T-helper 2 cell treated with Interferon-gamma antibody and Interleukin-4, amounts not matched to agents 5 μg/mL and 100 μg/mL, for 36 hours (primary cell): ENCODE measurements at regions not wholly inside any gene's neighbourhood (a gene's known extent, or its start where the extent isn't known, plus 50 kb on each side); places are given as distances from the start of the nearest gene placed in this dataset.

ENCODE experiments used
- DNase-seq: peaks from one replicate; pipeline ENCODE4 v3.0.0; 2021; ENCODE audit warnings: low spot score
- H3K27ac Mint-ChIP-seq: one replicate; pipeline ENCODE4 v1.8.0; 2021; ENCODE audit warnings: mild to moderate bottlenecking, mixed read lengths
- H3K27me3 Mint-ChIP-seq: one replicate; pipeline ENCODE4 v1.8.0; 2021; ENCODE audit warnings: low read depth, mixed read lengths
- H3K36me3 Mint-ChIP-seq: one replicate; pipeline ENCODE4 v1.8.0; 2021; ENCODE audit warnings: low read depth, mixed read lengths
- H3K4me1 Mint-ChIP-seq: one replicate; pipeline ENCODE4 v1.8.0; 2021; ENCODE audit warnings: low read depth, mixed read lengths
- H3K4me3 Mint-ChIP-seq: one replicate; pipeline ENCODE4 v1.8.0; 2022; ENCODE audit warnings: mild to moderate bottlenecking, moderate library complexity, mixed read lengths
- H3K9me3 Mint-ChIP-seq: one replicate; pipeline ENCODE4 v1.8.0; 2021; ENCODE audit warnings: mixed read lengths

DNA sequence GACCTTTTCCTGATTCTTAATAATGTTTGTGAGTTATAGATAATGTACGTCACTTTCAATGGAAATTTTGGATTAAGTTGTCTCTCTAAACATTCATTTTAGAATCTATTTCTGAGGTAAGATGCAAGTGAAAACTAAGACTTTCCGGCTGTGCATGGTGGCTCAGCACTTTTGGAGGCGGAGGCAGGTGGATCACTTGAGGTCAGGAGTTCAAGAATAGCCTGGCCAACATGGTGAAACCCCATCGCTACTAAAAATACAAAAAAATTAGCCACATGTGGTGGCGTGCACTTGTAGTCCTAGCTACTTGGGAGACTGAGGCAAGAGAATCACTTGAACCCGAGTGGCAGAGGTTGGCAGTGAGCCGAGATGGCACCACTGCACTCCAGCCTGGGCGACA lies 524.6 kb upstream of the SLIT2 start:
- H3K27me3 Mint-ChIP-seq: no peaks in the 10 kb centered on the region
- H3K9me3 Mint-ChIP-seq: peaks cover 12% of the 10 kb centered on the region

GRCh38 chr4:19725130-19725529 lies 526.6 kb upstream of the SLIT2 start:
- Mint-ChIP-seq H3K27ac (no peak overlapping the region), H3K36me3 (no peaks in the 10 kb centered on the region), H3K27me3 (no peaks in the 10 kb centered on the region), H3K9me3 (peaks cover 11% of the 10 kb centered on the region), H3K4me3 (no peak overlapping the region), H3K4me1 (peaks cover 5% of the 10 kb centered on the region)
- no peak for DNase-seq

More for the DNA sequence above, 524.6 kb upstream of the SLIT2 start:
- no peak for DNase-seq
- Mint-ChIP-seq H3K27ac (no peak overlapping the region), H3K4me1 (peaks cover 6% of the 10 kb centered on the region), H3K36me3 (no peaks in the 10 kb centered on the region), H3K4me3 (no peak overlapping the region)

DNA sequence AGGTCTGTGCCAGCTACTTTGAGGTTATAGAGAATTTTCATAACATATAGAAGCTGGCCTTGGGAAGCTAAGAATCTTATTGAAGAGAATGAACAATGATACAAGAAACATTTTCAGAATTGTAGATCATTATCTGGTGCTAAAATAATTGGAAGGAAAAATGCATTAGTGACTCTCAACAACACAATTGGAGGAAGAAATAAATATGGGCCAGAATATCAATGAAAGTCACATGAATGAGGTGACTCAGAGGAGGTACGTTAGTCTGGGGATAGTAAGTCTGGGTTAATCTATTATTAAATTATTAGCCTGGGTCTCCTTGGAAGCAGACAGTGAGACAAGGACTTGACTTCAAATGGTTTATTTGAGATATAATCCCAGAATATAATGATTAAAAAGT lies 529.3 kb upstream of the SLIT2 start:
- no peak for DNase-seq
- Mint-ChIP-seq H3K4me1 (no peaks in the 10 kb centered on the region), H3K36me3 (no peaks in the 10 kb centered on the region), H3K9me3 (peaks cover 19% of the 10 kb centered on the region), H3K4me3 (no peak overlapping the region), H3K27ac (no peak overlapping the region), H3K27me3 (no peaks in the 10 kb centered on the region)

DNA sequence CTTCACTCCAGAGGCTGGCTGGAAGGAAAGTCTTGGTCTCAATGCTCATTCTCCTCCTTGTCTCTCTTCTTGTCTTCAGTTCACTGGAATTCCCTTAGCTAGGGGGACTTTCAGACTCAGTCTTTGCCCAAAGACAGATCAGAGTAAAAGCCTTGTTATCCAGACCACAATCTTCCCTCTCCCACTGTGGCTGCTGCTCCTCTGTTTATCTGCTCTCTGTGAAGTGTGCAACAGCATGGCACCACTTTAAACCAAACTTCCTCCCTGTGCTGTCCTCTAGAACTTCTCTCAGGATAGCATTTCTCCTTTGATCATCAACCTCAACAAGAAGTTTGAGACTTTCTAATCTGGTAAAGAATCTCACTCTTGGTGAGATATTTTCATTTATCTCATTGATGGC lies 530.1 kb upstream of the SLIT2 start:
- Mint-ChIP-seq H3K27ac (no peak overlapping the region), H3K4me3 (no peak overlapping the region), H3K9me3 (peaks cover 22% of the 10 kb centered on the region), H3K27me3 (no peaks in the 10 kb centered on the region), H3K4me1 (no peaks in the 10 kb centered on the region), H3K36me3 (no peaks in the 10 kb centered on the region)
- DNase-seq: no peak

DNA sequence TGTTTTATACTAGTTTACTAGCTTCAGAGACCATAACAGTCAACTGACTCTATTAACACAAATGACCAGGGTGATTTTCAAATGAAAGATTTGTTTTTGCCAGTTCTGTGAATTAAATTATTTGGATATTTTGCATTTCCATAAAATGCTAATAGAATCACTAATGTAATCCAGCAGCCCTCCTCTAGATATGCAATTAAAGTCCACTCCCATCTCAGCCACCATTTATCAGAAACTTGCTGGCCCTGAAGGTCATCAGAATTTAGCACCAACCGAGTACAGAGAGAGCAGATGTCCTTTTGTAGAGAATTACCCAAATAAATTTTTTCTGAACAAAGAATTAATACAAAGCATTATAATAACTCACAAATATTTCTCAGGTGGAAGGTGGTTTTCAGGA lies 531.1 kb upstream of the SLIT2 start:
- Mint-ChIP-seq H3K9me3 (peaks cover 23% of the 10 kb centered on the region), H3K27me3 (no peaks in the 10 kb centered on the region), H3K4me1 (no peaks in the 10 kb centered on the region), H3K36me3 (no peaks in the 10 kb centered on the region), H3K4me3 (no peak overlapping the region), H3K27ac (no peak overlapping the region)
- no peak for DNase-seq

- no peaks in the 10 kb centered on the region for H3K27me3 Mint-ChIP-seq
- H3K9me3 Mint-ChIP-seq: peaks cover 23% of the 10 kb centered on the region
- no peak overlapping the region for H3K4me3 Mint-ChIP-seq
- no peaks in the 10 kb centered on the region for H3K36me3 Mint-ChIP-seq
- DNase-seq: no peak
- no peak overlapping the region for H3K27ac Mint-ChIP-seq
- H3K4me1 Mint-ChIP-seq: no peaks in the 10 kb centered on the region
These were observed 531.5 kb upstream of the SLIT2 start for GRCh38 chr4:19720190-19720589.

GRCh38 chr4:19711871-19712270 lies 539.8 kb upstream of the SLIT2 start:
- Mint-ChIP-seq H3K27ac (no peak overlapping the region), H3K36me3 (no peaks in the 10 kb centered on the region), H3K4me3 (no peak overlapping the region), H3K9me3 (peaks cover 36% of the 10 kb centered on the region), H3K27me3 (no peaks in the 10 kb centered on the region), H3K4me1 (no peaks in the 10 kb centered on the region)
- DNase-seq: no peak

GRCh38 chr4:19707876-19708275 lies 543.8 kb upstream of the SLIT2 start:
- Mint-ChIP-seq H3K27ac (no peak overlapping the region), H3K9me3 (peaks cover 31% of the 10 kb centered on the region), H3K36me3 (no peaks in the 10 kb centered on the region), H3K4me3 (no peak overlapping the region), H3K27me3 (no peaks in the 10 kb centered on the region), H3K4me1 (no peaks in the 10 kb centered on the region)
- DNase-seq: no peak

DNA sequence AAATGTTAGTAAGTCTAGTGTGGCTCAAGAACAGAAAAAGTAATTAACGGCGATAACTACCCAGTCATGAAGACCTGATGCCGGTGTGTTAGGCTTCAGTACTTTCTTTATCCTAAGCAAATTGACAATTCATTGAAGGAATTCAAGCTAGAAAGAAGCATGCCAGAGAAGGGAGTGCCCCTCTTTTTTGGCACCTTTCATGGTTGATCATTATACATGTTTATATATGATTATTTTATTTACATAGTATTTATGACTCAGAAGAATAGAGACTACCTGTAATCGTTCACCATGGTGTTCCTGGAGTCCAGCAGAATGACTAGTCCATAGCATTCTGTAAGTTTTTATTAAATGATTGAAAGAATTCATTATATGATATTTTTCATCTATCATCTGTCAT lies 548.3 kb upstream of the SLIT2 start:
- Mint-ChIP-seq H3K27ac (no peak overlapping the region), H3K9me3 (peaks cover 42% of the 10 kb centered on the region), H3K4me3 (no peak overlapping the region), H3K4me1 (no peaks in the 10 kb centered on the region), H3K27me3 (no peaks in the 10 kb centered on the region), H3K36me3 (no peaks in the 10 kb centered on the region)
- no peak for DNase-seq

- Mint-ChIP-seq H3K9me3 (peaks cover 40% of the 10 kb centered on the region), H3K27me3 (no peaks in the 10 kb centered on the region)
- DNase-seq: no peak
These were observed 550.7 kb upstream of the SLIT2 start for GRCh38 chr4:19700992-19701391.

GRCh38 chr4:19698961-19699360 lies 552.7 kb upstream of the SLIT2 start:
- no peak overlapping the region for H3K4me3 Mint-ChIP-seq
- H3K27ac Mint-ChIP-seq: no peak overlapping the region
- no peaks in the 10 kb centered on the region for H3K4me1 Mint-ChIP-seq
- H3K9me3 Mint-ChIP-seq: peaks cover 44% of the 10 kb centered on the region
- H3K36me3 Mint-ChIP-seq: no peaks in the 10 kb centered on the region
- H3K27me3 Mint-ChIP-seq: no peaks in the 10 kb centered on the region
- DNase-seq: no peak

More at GRCh38 chr4:19700992-19701391, 550.7 kb upstream of the SLIT2 start:
- Mint-ChIP-seq H3K36me3 (no peaks in the 10 kb centered on the region), H3K4me1 (no peaks in the 10 kb centered on the region), H3K27ac (no peak overlapping the region), H3K4me3 (no peak overlapping the region)

DNA sequence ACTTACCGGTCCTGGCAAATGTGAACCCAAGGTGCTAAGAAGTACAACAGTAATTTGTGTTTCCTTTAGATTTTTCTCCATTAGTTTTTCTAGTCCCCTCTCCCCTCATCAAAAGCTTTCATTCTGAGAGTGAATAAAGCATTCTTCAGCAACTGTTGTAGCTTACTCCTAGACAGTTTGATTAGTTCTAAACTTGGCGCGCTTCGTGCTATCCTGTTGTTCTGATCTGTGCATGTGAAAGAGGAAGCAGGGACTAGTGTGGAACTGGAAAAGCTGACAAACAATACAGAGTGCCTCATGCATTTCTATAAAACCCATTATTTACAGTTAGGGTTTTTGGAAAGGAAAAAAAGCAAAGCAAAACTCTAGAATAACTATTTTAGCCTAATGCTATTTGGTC lies 556.9 kb upstream of the SLIT2 start:
- no peak for DNase-seq
- Mint-ChIP-seq H3K27ac (no peak overlapping the region), H3K4me3 (no peak overlapping the region), H3K4me1 (no peaks in the 10 kb centered on the region), H3K36me3 (no peaks in the 10 kb centered on the region), H3K27me3 (no peaks in the 10 kb centered on the region), H3K9me3 (peaks cover 49% of the 10 kb centered on the region)

GRCh38 chr4:19693936-19694570 lies 557.7 kb upstream of the SLIT2 start:
- no peak for DNase-seq
- H3K4me1 Mint-ChIP-seq: no peaks in the 10 kb centered on the region
- H3K27ac Mint-ChIP-seq: no peak overlapping the region
- H3K4me3 Mint-ChIP-seq: no peak overlapping the region
- no peaks in the 10 kb centered on the region for H3K27me3 Mint-ChIP-seq
- H3K9me3 Mint-ChIP-seq: peaks cover 49% of the 10 kb centered on the region
- no peaks in the 10 kb centered on the region for H3K36me3 Mint-ChIP-seq

DNA sequence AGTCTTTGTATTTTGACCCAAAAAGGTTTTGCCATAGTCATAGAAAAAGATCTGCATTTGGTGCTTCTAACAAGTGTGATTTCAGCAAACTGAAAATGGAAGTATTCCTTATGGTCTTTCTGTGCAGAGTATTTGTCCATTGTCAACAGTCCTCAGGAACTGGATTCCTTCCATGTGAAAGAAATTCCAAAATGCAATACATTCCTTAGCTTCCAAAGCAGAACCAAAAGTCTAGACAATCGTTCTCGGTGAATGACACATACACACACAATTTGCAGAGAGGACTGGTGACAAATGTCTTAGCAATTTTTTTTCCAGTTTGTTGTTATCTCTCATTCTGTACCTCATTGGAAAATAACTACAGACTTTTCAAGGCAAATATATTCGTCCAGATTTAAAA lies 562.2 kb upstream of the SLIT2 start:
- DNase-seq: no peak
- H3K36me3 Mint-ChIP-seq: no peaks in the 10 kb centered on the region
- H3K27ac Mint-ChIP-seq: no peak overlapping the region
- H3K27me3 Mint-ChIP-seq: no peaks in the 10 kb centered on the region
- H3K9me3 Mint-ChIP-seq: peaks cover 39% of the 10 kb centered on the region
- no peaks in the 10 kb centered on the region for H3K4me1 Mint-ChIP-seq
- no peak overlapping the region for H3K4me3 Mint-ChIP-seq

DNA sequence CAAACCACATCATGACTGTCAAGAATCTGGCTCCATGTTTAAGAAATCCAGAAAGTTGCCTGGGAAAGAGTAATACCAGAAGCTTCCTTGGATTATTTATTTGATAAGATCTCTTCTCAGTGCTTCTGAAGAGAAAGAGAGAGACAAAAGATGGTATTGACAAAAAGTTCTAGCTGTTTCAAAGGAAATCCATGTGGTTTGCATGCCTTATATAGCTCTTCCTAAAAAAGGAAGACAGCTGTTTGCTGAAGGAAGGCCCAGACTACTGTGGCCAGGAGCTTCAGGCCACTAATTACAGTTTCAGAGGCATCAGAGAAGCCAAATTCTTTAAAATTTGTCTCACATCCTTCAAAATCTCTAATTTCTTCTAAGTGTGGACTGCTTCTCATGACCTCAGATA lies 565.2 kb upstream of the SLIT2 start:
- no peak for DNase-seq
- no peak overlapping the region for H3K4me3 Mint-ChIP-seq
- peaks cover 34% of the 10 kb centered on the region for H3K9me3 Mint-ChIP-seq
- H3K27ac Mint-ChIP-seq: no peak overlapping the region
- H3K4me1 Mint-ChIP-seq: no peaks in the 10 kb centered on the region
- no peaks in the 10 kb centered on the region for H3K27me3 Mint-ChIP-seq
- H3K36me3 Mint-ChIP-seq: no peaks in the 10 kb centered on the region
